Adipocyte (in vitro differentiated cells): ENCODE measurements at regions not wholly inside any gene's neighbourhood (a gene's known extent, or its start where the extent isn't known, plus 50 kb on each side); places are given as distances from the start of the nearest gene placed in this dataset.

Experiments
- DNase-seq: peaks from one replicate; pipeline ENCODE4 v3.0.0-alpha.2; 2015; ENCODE audit warnings: low read depth
- H3K27me3 ChIP-seq: replicated peaks from 2 replicates; pipeline ENCODE4 v1.7.0; 2013; ENCODE audit warnings: mild to moderate bottlenecking, low read length, moderate library complexity; ENCODE audit not compliant: control insufficient read depth, insufficient read depth
- H3K36me3 ChIP-seq: 2 replicates; pipeline ENCODE4 v1.7.0; 2013; ENCODE audit warnings: low read length, mild to moderate bottlenecking, moderate library complexity; ENCODE audit not compliant: control insufficient read depth, insufficient read depth, severe bottlenecking
- H3K4me1 ChIP-seq: 2 replicates; pipeline ENCODE4 v1.7.0; 2013; ENCODE audit warnings: mild to moderate bottlenecking, low read length, moderate library complexity; ENCODE audit not compliant: control insufficient read depth, insufficient read depth
- H3K4me3 ChIP-seq: 2 replicates; pipeline ENCODE4 v1.7.0; 2013; ENCODE audit warnings: mild to moderate bottlenecking, low read length, moderate library complexity
- H3K9ac ChIP-seq: 2 replicates; pipeline ENCODE4 v1.7.0; 2013; ENCODE audit warnings: mild to moderate bottlenecking, low read length, moderate library complexity
- H3K9me3 ChIP-seq: 2 replicates; pipeline ENCODE4 v1.7.0; 2013; ENCODE audit warnings: mild to moderate bottlenecking, low read length, moderate library complexity; ENCODE audit not compliant: control insufficient read depth

DNA sequence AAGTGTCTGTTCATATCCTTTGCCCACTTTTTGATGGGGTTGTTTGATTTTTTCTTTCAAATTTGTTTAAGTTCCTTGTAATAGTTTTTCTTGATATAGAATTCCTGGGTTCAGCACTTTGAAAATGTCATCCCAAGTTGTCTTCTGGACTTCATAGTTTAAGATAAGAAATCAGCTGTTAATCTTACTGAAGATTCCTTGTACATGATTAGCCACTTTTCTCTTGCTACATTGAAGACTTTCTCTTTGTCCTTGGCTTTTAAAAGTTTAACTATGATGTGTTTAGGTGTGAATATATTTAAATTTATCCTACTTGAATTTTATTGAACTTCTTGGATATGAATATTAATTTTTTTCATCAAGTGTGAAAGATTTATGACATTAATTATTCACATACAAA lies 387.2 kb upstream of the CWC22 start:
- Histone ChIP-seq H3K4me1 (no peaks in the 10 kb centered on the region), H3K36me3 (no peaks in the 10 kb centered on the region), H3K4me3 (no peak overlapping the region), H3K27me3 (no peaks in the 10 kb centered on the region), H3K9ac (no peak overlapping the region), H3K9me3 (peaks cover 36% of the 10 kb centered on the region)
- DNase-seq = no peak

DNA sequence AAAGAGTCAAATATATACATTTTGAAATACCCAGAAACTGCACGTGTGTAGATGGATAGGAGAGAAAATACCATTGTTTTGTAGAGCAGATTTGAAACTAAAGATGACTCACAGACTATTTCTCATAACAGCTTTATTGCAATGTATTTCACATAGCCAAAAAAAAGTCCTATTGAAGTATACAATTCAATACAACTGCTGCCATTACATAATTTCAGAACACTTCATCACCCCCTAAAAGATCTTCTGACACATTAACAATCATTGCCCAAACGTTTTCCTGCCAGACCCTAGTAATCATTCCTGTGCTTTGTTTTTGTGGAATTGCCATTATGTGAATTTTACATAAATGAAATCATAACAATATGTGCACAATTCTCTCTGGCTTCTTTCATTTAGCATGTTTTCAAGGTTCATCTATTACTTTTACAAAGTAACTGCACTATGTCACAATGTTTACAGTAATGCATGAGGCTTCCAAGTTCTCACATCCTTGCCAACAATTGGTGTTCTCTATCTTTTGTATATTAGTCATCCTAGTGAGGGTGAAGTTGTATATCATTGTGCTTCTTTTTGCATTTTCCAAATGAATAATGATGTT lies 378.6 kb upstream of the CWC22 start:
- peaks cover 16% of the 10 kb centered on the region for H3K4me1 ChIP-seq
- no peaks in the 10 kb centered on the region for H3K27me3 ChIP-seq
- H3K4me3 ChIP-seq = peak overlapping the region; percentile 35
- H3K36me3 ChIP-seq = no peaks in the 10 kb centered on the region
- peaks cover 5% of the 10 kb centered on the region for H3K9me3 ChIP-seq
- no peak overlapping the region for H3K9ac ChIP-seq
- peak; percentile 78 for DNase-seq

GRCh38 chr2:180376066-180376465 lies 369.0 kb upstream of the CWC22 start:
- no peaks in the 10 kb centered on the region for H3K4me1 ChIP-seq
- DNase-seq = no peak
- no peaks in the 10 kb centered on the region for H3K9me3 ChIP-seq
- H3K36me3 ChIP-seq = no peaks in the 10 kb centered on the region
- no peaks in the 10 kb centered on the region for H3K27me3 ChIP-seq
- H3K4me3 ChIP-seq = no peak overlapping the region
- no peak overlapping the region for H3K9ac ChIP-seq

GRCh38 chr2:180374502-180375281 lies 367.6 kb upstream of the CWC22 start:
- no peaks in the 10 kb centered on the region for H3K9me3 ChIP-seq
- no peaks in the 10 kb centered on the region for H3K36me3 ChIP-seq
- H3K4me3 ChIP-seq = no peak overlapping the region
- H3K4me1 ChIP-seq = no peaks in the 10 kb centered on the region
- no peak overlapping the region for H3K9ac ChIP-seq
- DNase-seq = no peak
- H3K27me3 ChIP-seq = no peaks in the 10 kb centered on the region

DNA sequence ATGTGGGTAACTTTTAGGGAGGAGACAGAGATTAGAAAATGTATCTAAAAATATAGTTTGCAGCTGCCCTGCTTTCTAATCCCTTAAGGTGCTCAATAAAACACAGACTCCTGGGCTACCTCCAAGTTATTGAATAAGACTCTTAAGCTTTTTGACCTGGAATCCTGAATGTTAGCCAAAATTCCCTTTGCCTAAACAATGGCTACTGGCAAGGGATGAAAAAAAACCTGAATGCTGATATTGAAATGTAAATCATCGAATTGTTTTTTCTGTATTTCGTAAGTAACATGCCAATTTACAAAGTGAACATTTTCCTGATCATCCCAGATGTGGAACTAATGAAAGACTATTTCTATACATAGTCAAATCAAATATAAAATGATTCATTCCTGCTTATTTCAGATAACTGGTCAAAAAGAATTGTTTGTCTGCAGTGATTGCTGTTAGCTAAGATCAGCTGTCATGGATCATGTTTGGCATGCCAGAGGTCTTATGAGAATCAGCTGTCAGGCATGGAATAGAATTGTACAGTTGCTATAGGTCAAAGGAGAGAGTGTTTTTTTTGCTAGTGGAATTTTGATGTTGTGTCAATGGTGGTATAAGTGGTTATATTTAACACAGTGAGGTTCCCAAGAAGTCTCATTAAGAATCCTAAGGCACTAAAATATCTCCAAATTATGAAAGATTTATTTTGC lies 363.6 kb upstream of the CWC22 start:
- Histone ChIP-seq H3K36me3 (no peaks in the 10 kb centered on the region), H3K9ac (no peak overlapping the region), H3K27me3 (no peaks in the 10 kb centered on the region), H3K4me1 (no peaks in the 10 kb centered on the region), H3K9me3 (no peaks in the 10 kb centered on the region), H3K4me3 (no peak overlapping the region)
- peak; percentile 15 for DNase-seq

DNA sequence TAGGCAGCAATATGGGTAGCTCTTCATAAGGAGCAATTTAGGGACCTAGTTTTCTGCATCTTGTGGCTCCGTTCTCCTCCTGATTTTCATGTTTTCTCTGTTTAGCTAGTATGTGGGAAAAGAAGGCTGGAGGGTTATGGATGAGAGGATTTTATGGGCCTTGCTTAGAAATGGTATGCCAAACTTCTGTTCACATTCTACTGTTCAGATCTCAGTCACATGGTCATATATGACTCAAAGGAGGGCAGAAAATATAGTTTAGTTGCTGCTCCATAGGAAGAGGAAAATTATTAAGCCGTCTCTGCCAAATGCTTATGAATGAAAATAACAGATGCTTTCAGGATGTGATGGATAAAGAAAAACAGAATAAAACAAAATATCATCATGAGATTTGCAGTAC lies 361.8 kb upstream of the CWC22 start:
- Histone ChIP-seq H3K4me1 (no peaks in the 10 kb centered on the region), H3K36me3 (no peaks in the 10 kb centered on the region), H3K27me3 (no peaks in the 10 kb centered on the region), H3K4me3 (no peak overlapping the region), H3K9me3 (no peaks in the 10 kb centered on the region), H3K9ac (no peak overlapping the region)
- no peak for DNase-seq

GRCh38 chr2:180367815-180368214 lies 360.7 kb upstream of the CWC22 start:
- no peaks in the 10 kb centered on the region for H3K9me3 ChIP-seq
- no peak overlapping the region for H3K4me3 ChIP-seq
- H3K9ac ChIP-seq = no peak overlapping the region
- no peaks in the 10 kb centered on the region for H3K36me3 ChIP-seq
- peak; percentile 62 for DNase-seq
- H3K4me1 ChIP-seq = no peaks in the 10 kb centered on the region
- no peaks in the 10 kb centered on the region for H3K27me3 ChIP-seq

DNA sequence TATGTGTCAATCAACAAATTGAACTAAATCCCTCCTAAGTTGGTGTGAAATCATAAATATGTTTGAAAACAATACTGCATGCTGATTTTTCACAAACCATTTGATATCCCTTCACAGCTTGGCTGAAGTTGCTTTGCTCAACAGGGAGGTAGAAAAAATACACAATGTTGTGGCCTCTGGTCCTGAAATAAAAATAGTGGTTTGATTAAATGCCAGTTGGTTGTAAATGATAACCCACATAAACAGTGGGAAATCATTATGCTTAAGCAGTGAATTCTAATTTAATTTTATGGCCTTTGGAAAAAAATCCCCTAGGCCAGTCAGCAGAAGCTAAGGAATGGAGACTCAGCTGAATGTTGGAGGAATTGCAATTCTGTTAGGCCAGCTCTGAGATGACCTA lies 359.4 kb upstream of the CWC22 start:
- H3K36me3 ChIP-seq = no peaks in the 10 kb centered on the region
- DNase-seq = no peak
- H3K27me3 ChIP-seq = no peaks in the 10 kb centered on the region
- no peaks in the 10 kb centered on the region for H3K4me1 ChIP-seq
- no peaks in the 10 kb centered on the region for H3K9me3 ChIP-seq
- no peak overlapping the region for H3K4me3 ChIP-seq
- H3K9ac ChIP-seq = no peak overlapping the region

- Histone ChIP-seq H3K36me3 (no peaks in the 10 kb centered on the region), H3K4me3 (no peak overlapping the region), H3K9me3 (no peaks in the 10 kb centered on the region), H3K27me3 (no peaks in the 10 kb centered on the region), H3K4me1 (no peaks in the 10 kb centered on the region), H3K9ac (no peak overlapping the region)
- no peak for DNase-seq
These were observed 357.6 kb upstream of the CWC22 start for GRCh38 chr2:180364719-180365118.

DNA sequence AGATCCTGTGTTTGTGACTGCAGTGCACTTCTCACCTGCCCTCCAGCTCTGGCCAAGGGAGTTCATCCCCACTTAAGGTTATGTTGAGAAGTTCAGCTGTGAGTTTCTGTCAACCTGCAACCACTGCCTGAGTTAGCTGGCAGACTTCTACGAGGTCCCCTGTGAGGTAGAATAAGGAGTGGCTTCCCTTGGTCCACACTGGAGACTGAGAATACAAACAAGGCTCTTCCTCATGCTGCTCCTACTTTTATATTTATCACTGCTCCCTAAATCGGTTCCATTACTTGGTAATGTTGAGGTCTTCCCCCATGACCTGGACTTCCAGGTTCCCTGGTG lies 353.2 kb upstream of the CWC22 start:
- Histone ChIP-seq H3K9me3 (no peaks in the 10 kb centered on the region), H3K36me3 (no peaks in the 10 kb centered on the region), H3K9ac (no peak overlapping the region), H3K27me3 (no peaks in the 10 kb centered on the region), H3K4me3 (no peak overlapping the region), H3K4me1 (no peaks in the 10 kb centered on the region)
- DNase-seq = no peak

GRCh38 chr2:180359522-180360282 lies 352.6 kb upstream of the CWC22 start:
- no peaks in the 10 kb centered on the region for H3K36me3 ChIP-seq
- H3K9me3 ChIP-seq = no peaks in the 10 kb centered on the region
- no peak overlapping the region for H3K4me3 ChIP-seq
- H3K9ac ChIP-seq = no peak overlapping the region
- DNase-seq = no peak
- no peaks in the 10 kb centered on the region for H3K27me3 ChIP-seq
- no peaks in the 10 kb centered on the region for H3K4me1 ChIP-seq
